ENCODE measurements at regions not wholly inside any gene's neighbourhood (a gene's known extent, or its start where the extent isn't known, plus 50 kb on each side); places are given as distances from the start of the nearest gene placed in this dataset.
"Not testable (repeated sequence)": the region's sequence is repeated elsewhere in the genome, so short reads cannot be mapped to it uniquely, and the experiment has no call there.

DNA sequence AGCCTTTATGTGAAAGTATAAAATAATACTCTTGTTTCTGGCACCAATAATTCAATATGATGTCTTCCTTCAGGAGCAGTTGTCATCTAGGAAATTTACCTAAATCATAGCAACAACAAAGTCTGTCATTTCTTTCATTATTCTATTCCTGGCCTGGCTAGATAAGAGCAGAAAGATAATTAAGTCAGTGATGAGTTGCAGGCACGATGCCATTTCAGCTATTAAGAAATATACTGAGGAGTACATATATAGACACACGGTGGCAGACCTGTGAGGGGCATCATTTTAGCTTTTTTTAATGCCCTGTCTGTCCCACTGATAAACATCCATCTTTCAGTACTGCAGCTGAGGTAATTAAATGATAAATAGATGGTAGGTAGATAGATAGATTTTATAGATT, 756.1 kb upstream of the EPHA7 start:
- H3K36me3 ChIP-seq: no peaks in the 10 kb centered on the region
- no peak overlapping the region for H3K4me3 ChIP-seq
- TF ChIP-seq POLR2AphosphoS5 (IDR thresholded peaks at IDR 0.05; ENCODE audit: insufficient read depth in 1 of 2, low read depth in 1 of 2) (no peak), POLR2A (IDR thresholded peaks at IDR 0.05) (no peak)
- TF ChIP-seq, protein P1, sequence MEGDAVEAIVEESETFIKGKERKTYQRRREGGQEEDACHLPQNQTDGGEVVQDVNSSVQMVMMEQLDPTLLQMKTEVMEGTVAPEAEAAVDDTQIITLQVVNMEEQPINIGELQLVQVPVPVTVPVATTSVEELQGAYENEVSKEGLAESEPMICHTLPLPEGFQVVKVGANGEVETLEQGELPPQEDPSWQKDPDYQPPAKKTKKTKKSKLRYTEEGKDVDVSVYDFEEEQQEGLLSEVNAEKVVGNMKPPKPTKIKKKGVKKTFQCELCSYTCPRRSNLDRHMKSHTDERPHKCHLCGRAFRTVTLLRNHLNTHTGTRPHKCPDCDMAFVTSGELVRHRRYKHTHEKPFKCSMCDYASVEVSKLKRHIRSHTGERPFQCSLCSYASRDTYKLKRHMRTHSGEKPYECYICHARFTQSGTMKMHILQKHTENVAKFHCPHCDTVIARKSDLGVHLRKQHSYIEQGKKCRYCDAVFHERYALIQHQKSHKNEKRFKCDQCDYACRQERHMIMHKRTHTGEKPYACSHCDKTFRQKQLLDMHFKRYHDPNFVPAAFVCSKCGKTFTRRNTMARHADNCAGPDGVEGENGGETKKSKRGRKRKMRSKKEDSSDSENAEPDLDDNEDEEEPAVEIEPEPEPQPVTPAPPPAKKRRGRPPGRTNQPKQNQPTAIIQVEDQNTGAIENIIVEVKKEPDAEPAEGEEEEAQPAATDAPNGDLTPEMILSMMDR (IDR thresholded peaks at IDR 0.05): no peak
- H3K27ac ChIP-seq: no peak overlapping the region
- intact Hi-C loops (cut with DNase I): no loop called here
- no peak for DNase-seq (ENCODE audit: extremely low spot score in 2 of 2)
- H3K9me3 ChIP-seq: no peaks in the 10 kb centered on the region
- no peaks in the 10 kb centered on the region for H3K4me1 ChIP-seq
- no peaks in the 10 kb centered on the region for H3K27me3 ChIP-seq

DNA sequence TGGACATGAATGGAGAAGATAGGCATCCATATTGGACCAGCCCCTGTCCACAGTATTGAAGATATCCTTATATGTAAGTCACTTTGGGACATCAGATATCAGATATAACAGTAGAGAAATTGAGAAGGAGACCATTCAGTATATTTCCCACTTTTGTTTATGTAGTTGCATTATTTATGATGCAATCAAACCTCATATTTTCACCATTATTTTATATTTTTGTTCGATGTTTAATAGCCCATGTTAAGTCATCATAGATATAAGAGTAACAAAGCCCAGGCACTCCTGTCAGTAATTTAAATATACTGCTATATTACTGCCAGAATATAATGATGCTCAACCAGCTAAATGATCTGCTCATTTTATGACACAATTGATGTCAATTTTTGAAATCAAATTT, 744.5 kb upstream of the EPHA7 start:
- Histone ChIP-seq H3K4me1 (no peaks in the 10 kb centered on the region), H3K4me3 (no peak overlapping the region), H3K9me3 (no peaks in the 10 kb centered on the region), H3K36me3 (no peaks in the 10 kb centered on the region), H3K27ac (no peak overlapping the region), H3K27me3 (no peaks in the 10 kb centered on the region)
- DNase-seq (ENCODE audit: extremely low spot score in 2 of 2): no peak
- intact Hi-C loops (cut with DNase I): no loop called here
- TF ChIP-seq, protein P1 (IDR thresholded peaks at IDR 0.05): no peak
- TF ChIP-seq POLR2AphosphoS5 (IDR thresholded peaks at IDR 0.05; ENCODE audit: insufficient read depth in 1 of 2, low read depth in 1 of 2) (no peak), POLR2A (IDR thresholded peaks at IDR 0.05) (no peak)

- TF ChIP-seq POLR2AphosphoS5 (IDR thresholded peaks at IDR 0.05; ENCODE audit: insufficient read depth in 1 of 2, low read depth in 1 of 2) (no peak), POLR2A (IDR thresholded peaks at IDR 0.05) (no peak)
- TF ChIP-seq, protein P1 (IDR thresholded peaks at IDR 0.05): no peak
- H3K36me3 ChIP-seq: no peaks in the 10 kb centered on the region
- no peak for DNase-seq (ENCODE audit: extremely low spot score in 2 of 2)
- no peaks in the 10 kb centered on the region for H3K9me3 ChIP-seq
- no peak overlapping the region for H3K4me3 ChIP-seq
- H3K4me1 ChIP-seq: no peaks in the 10 kb centered on the region
- H3K27ac ChIP-seq: no peak overlapping the region
- no peaks in the 10 kb centered on the region for H3K27me3 ChIP-seq
- intact Hi-C loops (cut with DNase I): no loop called here
These were observed 731.5 kb upstream of the EPHA7 start for GRCh38 chr6:94150886-94151285.

GRCh38 chr6:94144807-94145206, 725.4 kb upstream of the EPHA7 start:
- H3K4me3 ChIP-seq: no peak overlapping the region
- intact Hi-C loops (cut with DNase I): no loop called here

GRCh38 chr6:94137178-94137577, 717.8 kb upstream of the EPHA7 start:
- DNase-seq (ENCODE audit: extremely low spot score in 2 of 2); H3K36me3 ChIP-seq; H3K27ac ChIP-seq; H3K27me3 ChIP-seq; H3K4me1 ChIP-seq; intact Hi-C loops (cut with DNase I); H3K9me3 ChIP-seq; H3K4me3 ChIP-seq: not testable (repeated sequence)

More at GRCh38 chr6:94144807-94145206, 725.4 kb upstream of the EPHA7 start:
- Histone ChIP-seq H3K4me1 (no peaks in the 10 kb centered on the region), H3K27ac (no peak overlapping the region), H3K36me3 (no peaks in the 10 kb centered on the region), H3K27me3 (no peaks in the 10 kb centered on the region), H3K9me3 (no peaks in the 10 kb centered on the region)
- TF ChIP-seq, protein P1 (IDR thresholded peaks at IDR 0.05): no peak
- TF ChIP-seq POLR2A (IDR thresholded peaks at IDR 0.05) (no peak), POLR2AphosphoS5 (IDR thresholded peaks at IDR 0.05; ENCODE audit: insufficient read depth in 1 of 2, low read depth in 1 of 2) (no peak)
- DNase-seq (ENCODE audit: extremely low spot score in 2 of 2): no peak

DNA sequence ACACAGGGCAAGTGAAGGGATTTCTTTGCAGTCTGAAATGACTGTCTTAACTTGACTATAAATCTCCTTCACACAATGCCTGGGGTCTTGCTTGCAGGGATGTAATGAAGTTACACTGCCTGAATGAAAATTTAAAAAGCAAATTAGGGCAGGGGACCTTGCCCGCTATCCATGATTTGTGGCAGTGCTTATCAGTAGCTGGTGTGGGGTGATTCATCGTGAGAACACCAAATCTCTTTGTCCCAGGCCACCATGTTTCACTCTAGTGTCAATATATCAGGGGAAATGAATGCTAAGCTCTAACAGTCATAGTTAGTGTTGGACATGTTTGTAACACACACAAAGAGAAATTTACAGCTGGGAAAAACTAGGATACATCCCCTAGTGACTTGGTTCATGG, 713.7 kb upstream of the EPHA7 start:
- Histone ChIP-seq H3K4me1 (no peaks in the 10 kb centered on the region), H3K27me3 (no peaks in the 10 kb centered on the region), H3K27ac (no peak overlapping the region), H3K36me3 (no peaks in the 10 kb centered on the region), H3K9me3 (no peaks in the 10 kb centered on the region), H3K4me3 (no peak overlapping the region)
- intact Hi-C loops (cut with DNase I): no loop called here
- no peak for DNase-seq (ENCODE audit: extremely low spot score in 2 of 2)
- TF ChIP-seq, protein P1 (IDR thresholded peaks at IDR 0.05): no peak
- TF ChIP-seq POLR2A (IDR thresholded peaks at IDR 0.05) (no peak), POLR2AphosphoS5 (IDR thresholded peaks at IDR 0.05; ENCODE audit: insufficient read depth in 1 of 2, low read depth in 1 of 2) (no peak)
